GM18520 (cell line): ENCODE measurements at regions not wholly inside any gene's neighbourhood (a gene's known extent, or its start where the extent isn't known, plus 50 kb on each side); places are given as distances from the start of the nearest gene placed in this dataset.

Experiments used
- ATAC-seq: cut with Tn5 transposase; IDR thresholded peaks from one replicate; pipeline ENCODE4 v1.9.1; 2021; ENCODE audit not compliant: unreplicated experiment

DNA sequence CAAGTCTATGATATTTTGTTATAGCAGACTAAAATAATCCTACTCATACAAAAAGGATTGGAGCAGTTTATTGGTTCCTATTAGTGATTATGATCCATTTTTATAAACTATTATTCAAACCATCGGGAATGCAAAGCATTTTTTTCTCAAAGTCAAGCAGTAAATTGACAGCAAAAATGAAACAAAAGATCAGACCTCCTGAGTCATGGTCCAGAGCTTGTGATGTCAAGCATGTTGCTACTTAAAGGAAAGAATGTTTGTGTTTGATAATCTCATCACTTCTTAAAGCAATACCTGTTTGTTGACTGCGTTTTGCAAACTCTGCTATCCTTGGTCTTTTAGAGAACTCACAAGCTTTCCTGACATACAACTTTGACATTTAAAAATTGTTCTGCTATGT lies 204.4 kb downstream of the SAMD5 start:
- ATAC-seq: no peak

DNA sequence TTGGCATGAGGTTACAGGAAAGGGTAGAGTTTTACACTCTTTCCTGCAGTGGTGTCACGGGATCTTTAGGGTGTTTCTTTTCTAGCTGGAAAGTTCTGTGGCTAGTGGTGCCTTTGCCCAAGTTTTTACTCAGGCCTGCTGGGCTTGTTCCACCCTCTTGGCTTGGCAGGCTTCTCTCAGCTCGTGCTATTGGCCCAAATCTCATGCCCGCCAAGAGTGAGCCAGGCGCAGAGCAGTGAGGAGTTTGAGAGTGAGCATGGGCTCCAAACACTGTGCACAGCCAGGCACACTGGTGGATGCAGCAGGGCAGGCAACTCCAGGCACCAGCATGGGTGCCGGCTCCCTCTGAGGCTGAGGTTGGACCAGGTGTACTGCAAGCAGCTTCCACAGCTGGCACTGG lies 206.5 kb downstream of the SAMD5 start:
- ATAC-seq: no peak

DNA sequence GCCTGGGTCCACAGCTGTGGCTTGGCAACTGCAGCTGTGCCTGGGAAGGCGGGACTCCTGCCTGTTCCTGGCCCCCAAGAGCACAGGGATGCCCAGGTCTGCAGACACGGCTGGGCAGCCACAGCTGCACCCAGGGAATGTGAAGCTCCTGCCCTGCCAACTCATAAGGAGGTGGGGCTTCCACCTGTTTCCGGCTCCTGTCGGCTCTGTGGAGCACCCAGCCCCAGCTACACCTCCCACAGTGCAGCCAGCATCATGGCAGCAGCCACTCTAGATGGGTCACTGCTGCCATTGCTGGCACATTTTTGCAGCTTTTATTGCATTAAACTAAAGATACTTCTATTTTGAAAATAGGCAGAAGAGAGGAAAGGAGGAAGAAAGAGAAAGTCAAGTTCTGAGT lies 207.9 kb downstream of the SAMD5 start:
- no peak for ATAC-seq

DNA sequence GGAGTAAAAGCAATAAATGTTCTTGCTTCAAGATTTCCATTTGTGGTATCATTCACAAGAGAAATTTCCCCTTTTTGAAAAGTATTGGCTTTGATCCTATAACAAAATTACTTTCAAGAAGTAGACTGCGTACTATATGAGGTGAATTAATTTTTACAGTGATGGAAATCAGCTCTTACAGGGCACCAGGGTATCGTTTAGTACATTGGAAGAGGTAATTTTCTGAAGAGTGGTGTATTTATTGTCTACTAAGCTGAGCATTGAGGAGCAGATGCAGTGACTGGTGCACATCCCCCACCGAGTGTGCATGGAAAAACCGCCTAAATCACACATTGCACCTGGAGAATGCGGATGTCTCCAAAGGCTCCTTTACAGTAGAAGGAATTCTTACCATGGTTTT lies 209.5 kb downstream of the SAMD5 start:
- no peak for ATAC-seq

DNA sequence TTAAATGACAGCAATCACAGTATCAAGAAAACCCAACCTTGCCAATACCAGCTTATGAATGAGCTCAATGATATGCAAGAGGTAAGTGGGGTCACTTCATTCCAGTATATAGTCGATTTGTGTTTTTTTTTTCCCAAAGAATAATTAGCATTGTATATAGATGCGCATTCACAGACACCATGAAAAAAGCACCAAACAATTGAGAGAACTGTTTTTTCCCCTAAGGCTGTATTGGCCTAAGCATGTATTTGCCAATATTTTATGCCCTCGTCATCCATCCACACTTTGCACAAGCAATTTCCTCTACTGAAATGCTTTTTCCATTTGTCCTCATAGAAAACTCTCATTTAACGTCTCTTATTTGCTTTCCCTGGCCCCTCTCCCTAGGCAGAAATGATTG lies 213.7 kb downstream of the SAMD5 start:
- no peak for ATAC-seq

DNA sequence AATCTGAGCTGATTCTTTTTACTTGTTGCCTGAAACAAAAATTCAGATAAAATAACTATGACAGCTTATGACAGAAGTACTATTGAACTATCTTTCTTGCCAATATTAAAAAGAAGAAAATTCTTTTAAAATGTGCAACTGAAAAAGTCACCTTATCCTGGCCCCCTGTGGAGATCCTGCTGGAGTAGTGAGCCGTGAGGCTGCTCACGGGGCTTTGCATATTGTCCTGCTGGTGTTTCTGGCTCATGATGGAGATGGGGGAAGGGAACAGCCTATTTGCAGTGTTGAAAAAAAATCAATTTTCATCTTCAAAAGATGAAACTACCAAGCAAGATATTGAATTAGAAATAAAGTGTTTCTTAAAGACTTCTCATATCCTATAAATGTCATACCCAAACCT lies 216.0 kb downstream of the SAMD5 start:
- ATAC-seq: no peak

DNA sequence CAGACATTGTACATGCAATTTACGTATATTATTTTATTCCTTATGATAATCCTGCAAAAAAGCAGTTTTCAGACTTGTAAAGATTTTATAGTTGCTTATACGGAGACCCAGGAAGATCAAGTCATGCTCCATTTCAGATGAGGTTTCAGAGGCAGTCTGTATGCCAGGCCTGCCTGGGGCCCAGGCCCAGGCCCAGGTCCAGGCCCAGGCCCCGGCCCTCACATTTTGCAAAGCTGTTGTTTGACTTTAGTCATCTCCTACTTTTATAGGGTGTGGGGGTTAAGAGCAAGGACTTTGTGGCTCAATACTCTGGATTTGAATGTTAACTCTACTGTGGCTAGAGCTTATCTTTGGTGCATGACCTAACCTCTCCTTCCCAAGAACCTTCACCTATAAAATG lies 217.9 kb downstream of the SAMD5 start:
- ATAC-seq: no peak

DNA sequence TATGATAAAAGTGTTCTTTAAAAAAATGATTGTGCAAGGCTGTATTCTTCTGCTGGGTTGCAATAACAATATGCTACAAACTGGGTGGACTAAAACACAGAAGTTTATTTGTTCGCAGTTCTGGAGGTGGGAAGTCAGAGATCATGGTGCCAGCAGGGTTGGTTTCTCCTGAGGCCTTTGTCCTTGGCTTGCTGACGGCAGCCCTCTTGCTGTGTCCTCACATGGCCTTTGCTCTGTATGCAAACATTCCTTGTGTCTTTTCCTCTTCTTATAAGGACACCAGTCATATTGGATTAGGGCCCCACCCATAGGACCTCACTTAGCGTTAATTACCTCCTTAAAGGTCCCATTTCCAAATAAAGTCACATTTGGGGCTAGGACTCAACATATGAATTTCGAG lies 220.4 kb downstream of the SAMD5 start:
- ATAC-seq: no peak

DNA sequence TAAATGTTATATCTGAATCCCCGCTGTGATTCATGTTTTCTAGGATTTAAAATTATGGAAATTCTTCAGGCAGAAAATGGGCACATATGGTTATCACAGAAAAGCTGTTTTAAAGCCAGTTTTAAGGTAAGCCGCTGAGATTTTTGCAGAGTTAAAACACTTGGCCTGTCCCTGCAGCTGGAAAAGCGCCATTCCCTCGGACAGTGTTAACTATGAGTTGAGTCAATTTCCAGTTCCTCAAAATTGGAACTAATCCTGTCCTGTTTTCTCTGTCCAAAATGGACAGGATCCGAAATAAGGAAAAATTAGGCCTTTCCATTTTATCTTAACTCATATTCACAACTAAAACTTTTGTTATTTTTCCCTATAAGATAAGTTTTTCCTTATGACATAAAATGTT lies 225.2 kb downstream of the SAMD5 start:
- ATAC-seq: no peak

DNA sequence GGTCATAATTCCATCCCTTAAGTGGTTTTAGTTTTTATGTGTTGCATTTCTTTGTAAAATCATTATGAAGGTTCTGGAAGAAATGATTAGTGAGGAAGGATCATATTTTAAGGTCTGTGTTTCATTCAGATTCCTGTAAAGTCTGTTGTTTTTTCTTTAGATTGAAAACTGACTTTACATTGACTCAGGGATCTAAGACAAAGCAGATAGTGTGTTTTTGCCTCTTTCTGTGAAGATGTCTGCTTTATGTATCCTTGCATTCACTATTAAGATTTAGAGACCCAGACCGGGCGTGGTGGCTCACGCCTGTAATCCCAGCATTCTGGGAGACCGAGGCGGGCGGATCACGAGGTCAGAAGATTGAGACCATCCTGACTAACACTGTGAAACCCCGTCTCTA lies 225.7 kb downstream of the SAMD5 start:
- no peak for ATAC-seq

DNA sequence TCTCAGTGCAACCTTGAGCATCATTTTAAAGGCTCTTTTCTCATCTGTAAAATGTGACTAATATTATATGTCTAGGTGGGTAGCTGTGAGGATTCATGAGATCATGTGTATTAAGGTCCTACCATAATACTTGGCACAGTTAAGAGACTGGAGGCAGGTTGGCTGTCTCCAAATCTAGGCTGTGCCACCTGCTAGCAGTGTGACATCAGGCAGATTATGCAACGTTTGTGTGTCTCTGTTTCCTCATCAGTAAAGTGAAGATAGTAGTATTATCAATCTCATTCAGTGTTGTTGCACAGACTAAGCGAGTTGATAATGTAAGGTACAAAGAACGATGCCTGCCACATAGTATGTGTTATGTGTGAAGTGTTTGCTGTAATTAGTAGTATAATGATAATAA lies 227.4 kb downstream of the SAMD5 start:
- ATAC-seq: no peak

DNA sequence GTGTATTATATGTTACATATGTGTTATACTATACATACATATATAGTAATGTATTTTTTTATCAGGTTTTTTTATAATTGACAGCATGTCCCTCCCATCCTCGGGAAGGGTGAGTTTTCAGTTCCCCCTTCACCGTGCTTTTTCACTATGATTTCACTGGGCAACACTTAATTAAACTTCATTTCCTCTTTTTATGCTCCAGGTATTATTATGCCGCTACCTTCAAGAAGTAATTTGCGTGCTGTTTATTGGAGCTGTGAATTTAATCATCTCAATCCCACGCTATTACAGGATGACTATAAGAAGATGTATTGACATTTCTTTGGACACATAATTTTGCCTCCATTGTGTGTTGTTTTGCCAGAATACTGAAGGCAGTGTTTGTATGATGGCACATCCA lies 228.6 kb downstream of the SAMD5 start:
- ATAC-seq: no peak

DNA sequence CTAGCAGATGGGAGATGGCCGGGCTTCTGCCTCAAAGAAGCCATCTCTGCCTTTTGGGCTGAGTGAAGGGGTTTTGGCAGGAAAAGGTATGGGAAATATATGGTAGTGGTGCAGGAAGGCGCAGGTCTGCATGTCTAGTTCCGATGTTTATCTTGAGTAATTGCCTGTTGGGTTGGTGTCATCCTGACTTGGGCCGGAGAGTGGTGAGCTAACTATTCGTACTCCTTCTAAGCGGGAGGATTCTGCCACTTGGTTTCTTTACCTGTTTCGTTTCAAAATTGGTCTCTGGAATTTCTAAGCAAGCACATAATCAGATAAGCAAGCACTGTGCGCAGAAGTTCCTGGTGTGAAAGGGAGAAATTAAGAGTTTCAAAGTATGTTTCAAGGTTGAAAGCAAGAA lies 229.6 kb downstream of the SAMD5 start:
- ATAC-seq: no peak

DNA sequence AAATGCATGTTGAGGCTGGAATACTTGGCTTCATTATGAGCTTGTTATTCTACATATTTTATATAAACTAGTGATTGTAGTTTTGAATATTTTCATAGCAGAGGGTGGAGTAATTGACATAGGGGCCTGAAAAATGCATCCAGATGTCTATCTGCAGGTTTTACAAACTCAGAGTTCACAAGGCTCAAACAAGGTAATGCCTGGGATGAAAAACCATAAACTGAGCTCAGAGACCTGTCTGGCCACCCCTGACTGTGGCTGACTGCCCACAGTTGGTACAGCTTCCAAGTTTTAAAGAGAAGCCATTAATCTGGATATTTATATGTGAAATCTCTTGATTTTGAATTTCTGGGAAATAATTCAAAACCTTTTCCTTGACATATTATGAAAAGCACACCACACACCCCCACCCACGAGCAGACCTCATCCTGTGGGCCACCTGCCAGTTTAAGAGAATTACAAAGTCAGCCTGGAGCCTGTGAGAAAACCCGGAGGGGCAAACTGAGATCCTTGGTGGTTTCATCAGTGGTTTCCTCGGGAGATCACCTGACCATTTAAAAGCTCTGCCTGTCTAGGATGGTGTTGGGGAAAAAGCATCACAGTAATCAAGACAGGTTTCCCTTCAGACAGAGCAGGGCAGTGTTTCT lies 230.1 kb downstream of the SAMD5 start:
- ATAC-seq: no peak

DNA sequence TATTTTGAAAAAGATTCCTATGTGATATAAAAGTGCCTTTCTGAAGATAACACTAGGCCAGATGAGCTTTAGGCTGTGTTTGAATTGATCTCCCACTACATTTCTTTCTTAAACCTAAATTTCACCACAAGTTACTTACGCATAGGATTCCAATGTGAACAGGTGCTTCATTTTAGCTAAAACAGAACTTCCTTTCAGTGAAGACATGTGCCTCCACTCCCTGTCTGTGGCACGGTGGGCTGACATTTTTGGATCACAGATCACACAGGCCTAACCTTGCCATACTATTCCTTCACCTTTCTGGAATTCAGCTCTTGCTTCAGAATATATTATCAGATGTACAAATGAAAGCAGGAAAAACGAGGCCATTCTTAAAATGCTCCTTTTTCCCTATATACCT lies 231.8 kb downstream of the SAMD5 start:
- ATAC-seq: no peak

DNA sequence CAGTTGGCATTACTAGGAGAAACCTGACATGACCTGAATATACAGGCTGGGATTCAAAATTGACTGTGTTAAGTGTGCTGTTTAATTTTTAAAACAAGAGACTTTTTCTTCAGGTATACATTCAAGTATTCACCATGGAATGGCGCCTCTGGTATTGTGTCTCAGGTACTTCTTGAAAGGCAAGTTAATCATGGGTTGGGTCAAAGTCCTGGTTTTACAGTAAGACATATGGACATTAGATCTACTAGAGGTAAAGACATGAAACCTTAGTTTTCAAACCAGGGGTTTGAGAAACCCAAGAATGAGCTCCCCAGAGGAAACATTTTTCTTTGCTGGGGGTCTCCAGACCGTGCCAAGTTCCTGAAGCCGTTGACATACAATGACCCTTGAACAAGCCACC lies 232.4 kb downstream of the SAMD5 start:
- ATAC-seq: no peak

DNA sequence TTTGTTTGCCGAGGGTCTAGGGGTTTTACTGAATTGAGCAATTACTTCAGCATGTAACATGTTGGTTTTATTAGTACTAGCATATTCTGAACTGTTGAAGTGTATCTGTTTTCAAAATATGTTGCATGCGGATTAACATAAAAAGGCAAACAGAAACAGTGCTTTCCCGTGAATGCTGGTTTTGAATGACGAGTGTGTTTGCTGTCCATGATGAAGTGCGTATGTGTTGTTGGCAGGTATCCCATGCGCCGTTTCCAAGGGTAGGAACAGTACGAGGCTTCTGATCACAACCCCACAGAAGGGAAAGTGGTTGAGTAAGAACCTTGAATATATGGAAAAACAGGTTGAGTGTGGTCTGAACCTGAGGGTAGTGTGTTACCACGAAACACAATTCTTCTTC lies 232.9 kb downstream of the SAMD5 start:
- no peak for ATAC-seq

DNA sequence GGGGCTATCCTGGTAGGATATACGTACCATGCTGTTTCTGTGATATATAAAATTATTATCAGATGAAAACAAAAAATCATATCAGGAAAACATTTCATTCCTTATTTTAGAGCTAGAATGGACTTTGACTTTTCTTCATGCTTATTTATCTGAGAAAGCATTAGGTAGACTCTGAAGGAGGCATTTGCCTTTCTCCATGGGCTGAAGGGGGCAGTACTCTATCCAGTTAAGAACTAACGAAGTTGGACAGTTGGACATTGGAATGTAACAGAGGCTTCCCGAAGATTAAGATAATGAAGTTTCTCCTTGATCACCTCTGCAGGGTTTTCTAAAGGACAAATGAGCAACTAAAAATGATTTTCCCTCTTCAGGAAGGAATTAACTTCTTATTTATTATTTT lies 233.9 kb downstream of the SAMD5 start:
- ATAC-seq: no peak

DNA sequence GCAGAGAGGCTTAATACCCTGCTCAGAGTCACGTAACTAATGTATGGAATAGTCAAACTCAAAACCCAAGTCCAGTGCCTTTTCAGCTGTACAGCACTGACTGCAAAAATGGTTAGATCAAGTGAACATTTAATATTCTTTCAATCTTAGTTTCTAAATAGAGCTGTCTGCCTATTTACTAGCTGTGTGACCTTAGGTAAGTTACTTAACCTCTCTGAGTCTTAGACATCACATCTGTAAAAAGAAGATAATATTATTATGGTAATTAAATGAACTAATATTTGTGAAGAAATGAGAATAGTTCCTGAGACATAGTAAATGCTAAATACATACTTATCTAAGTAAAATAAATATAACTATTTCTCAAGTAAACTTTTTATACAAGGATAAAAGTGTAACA lies 235.5 kb downstream of the SAMD5 start:
- no peak for ATAC-seq

DNA sequence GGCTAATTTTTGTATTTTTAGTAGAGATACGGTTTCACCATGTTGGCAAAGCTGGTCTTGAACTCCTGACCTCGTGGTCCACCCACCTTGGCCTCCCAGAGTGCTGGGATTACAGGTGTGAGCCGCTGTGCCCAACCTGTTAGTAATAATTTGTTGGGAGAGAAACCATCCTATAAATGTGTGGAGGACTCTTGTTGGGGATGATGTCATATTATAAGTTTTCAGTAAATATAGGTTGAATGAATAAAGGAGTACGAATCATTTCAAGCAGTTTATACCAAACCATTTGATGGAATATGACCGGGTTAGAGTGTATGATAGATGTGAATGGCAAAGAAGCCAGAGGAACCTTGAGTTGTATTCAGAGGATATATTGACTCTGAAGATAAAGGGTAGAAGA lies 240.8 kb downstream of the SAMD5 start:
- ATAC-seq: no peak

DNA sequence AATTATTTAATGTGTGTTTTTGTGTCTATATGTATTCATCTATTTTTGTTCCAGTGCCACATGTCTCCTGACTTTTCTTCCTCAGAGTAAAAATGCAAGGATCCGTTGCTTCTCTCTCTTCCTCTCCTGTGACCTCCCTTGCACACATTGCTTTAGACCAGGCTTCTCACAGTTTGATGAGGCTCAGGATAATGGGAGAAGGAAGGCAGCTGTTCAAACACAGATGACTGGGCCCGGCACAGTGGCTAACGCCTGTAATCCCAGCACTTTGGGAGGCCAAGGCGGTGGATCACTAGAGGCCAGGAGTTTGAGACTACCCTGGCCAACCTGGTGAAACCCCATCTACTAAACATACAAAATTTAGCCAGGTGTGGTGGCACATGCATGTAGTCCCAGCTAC lies 241.9 kb downstream of the SAMD5 start:
- ATAC-seq: no peak

DNA sequence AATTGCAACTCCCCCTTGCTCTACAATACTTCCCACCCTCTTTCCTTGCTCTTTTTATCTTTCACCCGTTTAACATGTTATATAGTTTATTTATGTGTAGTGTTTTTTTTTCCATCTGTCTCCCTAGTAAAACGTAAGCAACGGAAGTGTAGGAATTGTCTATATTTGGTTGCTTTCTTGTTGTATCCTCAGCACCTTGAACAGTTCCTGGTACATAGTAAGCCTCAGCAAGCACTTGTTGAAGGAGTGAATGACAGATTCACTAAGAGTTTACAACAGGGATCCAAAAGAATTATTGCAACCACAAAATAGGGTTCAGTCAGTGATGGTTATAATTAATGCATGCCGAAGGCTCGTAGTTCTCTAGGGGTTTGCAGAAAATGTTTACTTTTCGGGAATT lies 242.7 kb downstream of the SAMD5 start:
- ATAC-seq: no peak

DNA sequence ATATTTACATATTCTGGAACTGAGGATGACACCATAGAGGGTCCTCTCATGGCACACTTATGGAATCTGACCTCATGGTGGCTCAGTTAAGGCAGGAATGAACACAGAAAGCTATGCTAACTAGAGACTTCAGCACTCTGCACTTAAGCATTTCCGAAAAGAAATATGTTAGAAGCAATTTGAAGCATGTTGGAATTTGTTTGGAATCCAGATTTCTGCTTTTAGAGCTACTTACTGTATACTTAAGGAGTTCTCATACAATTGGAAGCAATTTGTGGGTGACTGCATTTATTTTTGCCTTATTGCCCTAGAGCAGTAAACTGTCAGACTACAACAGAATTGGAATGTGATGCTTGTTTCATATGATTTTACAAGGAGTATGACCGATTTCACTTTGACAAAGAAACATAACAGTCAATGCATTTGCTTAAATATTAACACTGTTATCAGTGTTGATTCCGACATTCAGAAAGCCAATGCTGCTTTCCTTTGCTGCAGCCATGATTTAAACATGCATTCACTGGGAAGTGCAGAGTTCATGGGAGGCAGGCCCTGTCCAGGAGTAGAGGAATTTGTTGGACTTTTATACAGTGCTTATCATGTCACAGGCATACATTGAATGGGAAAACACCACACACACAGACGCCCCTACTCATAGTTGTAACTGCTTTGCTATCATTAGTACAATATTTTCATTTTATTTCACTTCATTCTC lies 244.4 kb downstream of the SAMD5 start:
- ATAC-seq: no peak
